NCI-H128 (cell line): ENCODE measurements at regions not wholly inside any gene's neighbourhood (a gene's known extent, or its start where the extent isn't known, plus 50 kb on each side); places are given as distances from the start of the nearest gene placed in this dataset.
A peak's percentile ranks its signal among the peaks of the same experiment; 100 is the strongest.

Experiments
- DNase-seq: peaks from one replicate; lab custom pipeline; 2025; ENCODE audit not compliant: unreplicated experiment; lab: John Stamatoyannopoulos, UW

DNA sequence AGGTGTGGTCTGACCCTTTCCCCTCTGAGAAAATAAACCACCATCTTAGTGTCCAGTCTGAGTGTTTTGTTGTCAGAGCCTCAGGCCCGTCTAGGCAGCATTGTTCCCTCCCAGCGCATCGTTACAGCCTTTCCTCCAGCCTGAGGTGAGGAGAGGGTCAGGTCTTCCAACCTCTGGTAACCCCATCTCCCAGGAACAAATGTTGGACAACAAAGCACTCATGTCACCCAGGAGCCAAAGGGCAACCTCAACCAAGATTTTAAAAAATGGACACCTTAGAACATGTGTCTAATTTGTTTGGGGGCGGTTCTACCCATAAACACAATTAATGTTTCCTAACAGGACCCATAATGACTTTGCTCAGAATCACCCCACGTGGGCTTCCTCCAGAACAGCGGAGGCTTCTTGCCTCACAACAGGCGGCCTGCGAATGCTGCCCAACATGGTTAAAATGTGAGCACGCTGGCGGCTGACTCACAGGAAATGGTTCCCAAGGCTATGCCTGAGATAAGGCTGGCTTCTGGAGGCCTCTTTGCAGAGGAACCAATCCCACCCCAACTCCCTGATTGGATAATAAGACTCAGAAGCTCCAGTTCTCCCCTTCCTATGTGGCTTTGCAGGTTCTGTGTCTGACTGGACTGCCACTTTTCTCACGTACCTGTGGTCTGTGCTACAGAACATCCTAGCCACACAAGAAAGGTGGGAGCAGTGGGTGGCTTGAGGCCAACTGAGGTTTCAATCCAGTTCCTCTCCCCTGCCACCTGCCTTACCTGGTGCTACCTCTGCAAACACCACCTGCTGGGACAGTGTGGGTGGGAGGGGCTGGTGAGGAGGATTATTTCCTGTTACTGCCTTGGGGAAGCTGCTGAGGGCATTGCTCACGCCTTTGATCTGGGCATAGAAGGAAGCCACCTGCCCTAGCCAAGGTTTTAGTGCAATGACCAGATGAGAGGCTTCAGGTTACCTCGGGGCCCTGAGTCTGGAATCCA lies 108.8 kb downstream of the B3GNT2 start:
- DNase-seq: no peak

DNA sequence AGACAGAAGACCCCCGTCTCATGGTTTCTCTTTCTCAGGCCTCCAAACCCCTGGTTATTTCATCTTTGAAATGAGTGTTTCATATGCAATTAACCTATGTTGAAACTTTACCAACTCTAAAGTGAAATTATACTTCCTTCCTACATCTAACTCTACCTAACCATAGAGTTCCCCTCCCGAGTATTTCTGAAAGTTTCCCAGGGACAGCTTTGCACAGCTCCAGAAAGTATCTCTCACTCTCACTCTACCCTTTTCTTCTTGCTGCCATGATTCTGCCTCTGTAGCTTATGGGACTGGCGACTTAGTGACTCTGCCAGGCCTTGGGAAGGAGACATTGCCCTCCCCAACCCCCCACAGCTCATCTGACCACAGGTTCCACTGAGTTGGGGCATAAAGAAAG lies 107.9 kb downstream of the B3GNT2 start:
- no peak for DNase-seq

DNA sequence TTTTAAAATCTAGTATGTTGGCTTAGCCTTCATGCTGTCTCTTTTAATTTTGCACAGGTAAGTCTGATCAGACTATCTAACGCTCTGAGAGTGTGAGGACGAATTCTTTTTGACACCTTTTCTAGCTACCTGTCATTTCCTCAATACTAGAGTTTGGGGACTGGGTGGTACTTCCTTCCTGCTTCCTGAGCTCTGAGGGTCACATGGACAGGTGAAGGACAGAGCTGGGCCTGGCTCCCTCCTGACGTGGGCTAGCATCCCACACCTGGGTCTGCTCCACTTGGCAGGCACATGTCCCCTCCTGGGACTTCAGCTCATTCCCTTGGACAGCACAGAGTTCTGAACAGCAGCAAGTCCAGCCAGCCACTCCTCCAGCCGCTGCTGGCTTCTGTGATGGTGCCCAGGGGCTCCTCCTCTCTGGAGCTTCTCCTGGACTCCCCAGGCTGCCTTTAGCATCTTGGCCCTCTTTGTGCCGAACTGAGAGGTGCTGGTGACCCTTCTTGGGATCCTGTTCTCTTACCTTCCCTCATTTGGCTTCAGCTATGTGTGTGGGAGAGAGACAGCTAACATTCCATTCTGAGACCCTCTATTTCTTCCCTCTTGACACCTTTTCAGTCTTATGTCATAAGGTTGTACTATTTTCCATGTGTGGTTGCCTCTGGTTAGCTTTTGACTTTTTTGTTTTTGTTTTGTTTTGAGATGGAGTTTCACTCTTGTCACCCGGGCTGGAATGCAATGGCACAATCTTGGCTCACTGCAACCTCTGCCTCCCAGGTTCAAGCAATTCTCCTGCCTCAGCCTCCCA lies 106.9 kb downstream of the B3GNT2 start:
- no peak for DNase-seq

DNA sequence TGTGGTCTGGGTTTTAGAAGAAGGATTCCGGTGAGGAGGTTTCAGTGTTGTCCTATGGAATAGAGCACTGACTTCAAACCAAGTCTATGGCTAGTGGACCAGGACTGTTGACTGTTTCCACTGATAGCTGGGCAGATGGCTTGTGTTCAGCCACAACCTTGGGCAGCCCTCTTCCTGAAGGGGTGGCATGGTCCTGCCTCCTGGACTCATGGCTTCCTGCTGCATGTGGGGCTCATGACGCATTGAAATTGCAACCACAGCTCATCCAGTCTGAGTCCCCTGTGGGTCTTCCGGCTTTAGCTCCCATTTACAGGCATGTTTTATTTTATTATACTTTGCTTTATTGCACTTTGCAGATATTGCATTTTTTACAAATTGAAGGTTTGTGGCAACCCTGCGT lies 105.0 kb downstream of the B3GNT2 start:
- DNase-seq: no peak

DNA sequence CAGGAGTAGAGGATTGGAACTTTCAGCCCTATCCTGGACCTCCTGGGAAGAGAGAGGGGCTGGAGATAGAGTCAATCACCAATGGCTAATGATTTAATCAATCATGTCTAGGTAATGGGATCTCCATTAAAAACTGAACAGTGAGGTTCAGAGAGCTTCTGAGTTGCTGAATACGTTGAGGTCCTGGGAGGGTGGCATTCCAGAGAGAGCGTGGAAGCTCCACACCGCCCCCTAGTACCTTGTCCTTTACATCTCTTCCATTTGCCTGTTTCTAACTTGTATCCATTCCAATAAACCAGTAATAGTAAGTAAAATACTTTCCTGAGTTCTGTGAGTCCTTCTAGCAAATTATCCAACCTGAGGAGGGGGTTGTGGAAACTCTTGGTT lies 101.7 kb downstream of the B3GNT2 start:
- DNase-seq: no peak

DNA sequence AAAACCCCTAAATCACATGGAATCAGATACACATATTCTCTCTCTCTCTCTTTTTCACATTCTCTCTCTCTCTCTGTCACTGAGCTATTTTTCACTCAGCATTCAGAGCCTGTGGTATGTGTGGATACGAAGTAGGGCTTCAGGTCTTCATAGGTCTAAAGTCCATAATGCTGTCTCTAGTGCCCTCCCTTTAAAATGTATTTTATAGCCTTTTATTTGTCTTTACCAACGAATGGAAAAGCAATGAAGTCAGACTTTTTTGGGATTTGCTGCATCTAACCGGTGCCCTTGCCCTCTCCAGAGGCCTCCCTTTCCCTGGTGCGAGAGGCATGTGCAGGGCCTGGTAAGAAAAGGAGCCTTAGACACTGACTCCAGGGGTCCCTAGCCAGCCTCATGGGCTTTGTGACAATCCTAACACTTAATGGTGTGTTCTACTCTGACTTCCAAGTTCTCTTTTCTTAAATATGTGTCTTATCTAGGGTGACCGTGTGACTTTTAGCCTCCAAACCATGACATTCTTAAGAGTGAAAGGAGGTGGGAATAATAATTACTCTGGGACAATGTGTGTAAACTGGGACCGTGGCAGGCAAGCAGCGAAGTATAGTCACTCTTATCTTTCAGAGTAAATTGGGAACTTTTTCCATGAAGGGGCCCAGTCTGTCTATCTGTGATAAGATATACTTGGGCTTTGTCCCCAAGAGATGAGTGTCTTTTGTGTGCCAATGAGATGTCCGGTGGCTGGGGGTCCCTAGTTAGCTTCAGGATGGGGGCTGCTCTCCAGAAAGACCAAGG lies 101.1 kb downstream of the B3GNT2 start:
- DNase-seq: no peak

DNA sequence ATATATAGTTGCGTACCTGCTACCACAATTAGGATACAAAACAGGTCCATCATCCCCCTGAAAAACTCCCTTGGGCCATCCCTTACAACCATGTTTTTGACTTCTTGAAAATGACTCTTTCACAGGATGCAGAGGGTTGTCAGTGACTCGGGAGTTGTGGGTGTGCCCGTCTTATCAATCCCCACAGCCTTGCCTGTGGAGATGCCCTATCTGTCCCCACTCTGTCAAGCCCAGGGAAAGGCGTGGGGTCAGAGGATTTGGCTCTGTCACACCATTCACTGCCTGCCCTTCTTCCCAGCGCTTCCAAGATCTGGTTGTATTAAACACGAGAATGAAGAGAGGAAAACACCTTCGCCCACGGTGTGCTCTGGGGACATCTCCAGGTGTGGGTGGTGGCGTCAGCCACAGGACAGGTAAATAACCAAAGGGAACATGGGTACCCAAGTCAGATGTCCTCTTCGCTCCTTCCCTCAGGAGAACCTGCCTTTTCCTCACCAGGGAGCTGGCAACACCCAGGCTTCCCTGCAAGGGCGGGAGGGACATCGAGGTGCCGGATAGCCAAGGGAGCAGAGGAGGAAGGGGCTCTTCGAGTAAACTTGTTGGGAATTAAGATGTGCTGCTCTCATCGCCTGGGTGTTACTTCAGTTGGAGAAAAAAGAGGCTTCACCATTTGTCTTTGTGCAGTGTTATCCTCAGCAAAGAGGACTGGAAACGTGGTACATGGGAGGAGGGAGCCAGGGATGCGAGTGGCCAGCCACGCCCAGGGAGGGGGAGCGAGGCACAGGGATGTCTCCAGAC lies 100.3 kb downstream of the B3GNT2 start:
- no peak for DNase-seq

DNA sequence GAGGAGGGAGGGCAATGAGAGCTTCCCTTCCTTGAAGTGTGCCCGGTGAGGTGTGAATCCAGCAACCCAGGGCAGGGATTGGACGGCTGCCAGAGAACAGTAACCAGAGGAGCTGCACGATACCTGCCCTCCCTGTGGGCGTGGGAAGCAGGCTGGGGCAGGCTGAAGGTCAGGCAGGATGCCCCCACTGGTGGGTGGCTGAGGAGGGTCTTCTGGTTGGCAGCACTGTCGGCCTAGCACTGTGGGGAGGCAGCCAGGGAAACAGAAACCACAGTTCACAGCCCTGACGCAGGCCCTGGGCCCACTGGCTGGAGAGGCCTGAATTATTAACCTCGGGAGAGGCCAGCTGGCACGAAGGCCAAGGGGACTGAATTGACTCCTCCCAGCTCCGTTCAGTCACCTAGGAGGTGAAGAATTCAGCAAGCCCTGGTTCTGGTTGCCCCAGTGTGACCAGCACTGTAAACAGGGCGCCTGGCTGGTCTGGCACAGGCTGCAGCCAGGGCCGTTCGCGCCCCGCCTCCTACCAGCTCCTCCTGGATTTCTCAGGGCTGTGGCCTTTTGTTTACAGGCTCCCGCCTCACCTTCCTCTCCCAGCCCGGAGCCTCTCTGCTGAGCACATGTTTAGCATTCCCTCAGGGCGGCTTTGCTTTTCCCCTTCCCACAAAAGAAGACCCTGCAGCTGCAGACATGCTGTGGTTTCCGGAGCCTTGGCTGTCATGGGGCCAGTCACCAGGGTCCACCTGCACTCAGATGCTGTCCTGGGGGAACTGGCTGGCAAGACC lies 97.8 kb downstream of the B3GNT2 start:
- DNase-seq: peak; percentile 17

DNA sequence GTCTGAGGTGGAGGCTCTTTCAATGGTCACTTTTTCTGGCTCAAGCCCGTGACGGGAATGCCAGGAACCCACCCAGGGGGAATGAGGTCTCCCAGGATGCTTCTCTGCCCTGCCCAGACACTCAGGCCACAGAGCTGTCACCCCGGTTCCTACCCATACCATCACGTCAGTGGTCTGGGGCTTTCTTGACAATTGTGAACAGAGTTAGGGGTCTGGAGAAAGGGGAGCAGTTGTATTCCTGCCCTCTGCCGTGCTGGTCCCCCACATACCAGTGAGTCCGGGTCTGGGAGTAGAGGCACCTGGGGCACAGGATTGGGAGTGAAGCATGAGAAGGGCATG lies 97.2 kb downstream of the B3GNT2 start:
- no peak for DNase-seq

DNA sequence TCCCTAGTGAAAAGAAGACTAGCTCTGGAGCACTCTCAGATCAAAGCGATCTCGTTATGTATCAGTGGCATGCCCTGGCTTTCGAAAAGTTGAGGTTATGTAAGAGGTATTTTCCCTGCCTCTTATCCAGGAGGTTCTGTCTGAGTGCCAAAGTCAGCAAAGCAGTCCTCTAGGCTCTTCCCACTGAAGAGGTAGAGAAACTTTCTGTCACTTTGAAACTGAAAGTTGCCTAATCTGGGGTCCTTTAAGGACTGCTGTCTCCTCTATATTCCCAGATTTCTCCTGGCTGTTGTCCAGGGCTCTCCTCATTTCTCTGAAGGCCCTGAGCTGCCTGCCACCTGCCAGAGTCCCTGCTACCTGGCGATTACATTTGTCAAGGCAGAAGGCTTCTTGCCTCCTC lies 96.3 kb downstream of the B3GNT2 start:
- no peak for DNase-seq

DNA sequence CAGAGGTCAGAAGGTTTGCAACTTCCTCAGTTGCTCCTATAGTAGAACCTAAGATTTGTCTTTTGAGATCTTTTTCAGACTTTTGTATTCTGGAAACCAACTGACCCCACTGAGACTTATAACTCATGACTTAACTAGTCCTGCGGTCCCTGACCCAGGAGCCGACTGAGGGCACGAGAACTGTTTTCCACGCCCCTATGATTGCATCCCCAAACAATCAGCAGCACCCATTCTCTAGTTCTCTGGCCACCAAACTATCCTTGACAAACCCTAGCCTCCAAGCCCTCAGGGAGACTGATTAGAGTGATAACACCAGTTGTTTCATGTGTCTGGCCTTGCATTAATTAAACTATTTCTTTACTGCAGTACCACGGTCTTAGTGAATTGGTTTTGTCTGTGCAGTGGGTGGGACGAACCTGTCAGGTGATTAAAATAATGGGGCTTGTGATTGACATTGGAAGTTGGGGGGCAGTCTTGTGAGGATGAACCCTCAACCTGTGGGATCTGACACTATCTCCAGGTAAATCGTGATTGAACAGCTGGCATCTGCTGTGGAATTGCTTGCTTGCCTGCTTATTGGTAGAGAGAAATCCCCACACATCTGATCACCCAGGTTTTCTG lies 95.7 kb downstream of the B3GNT2 start:
- no peak for DNase-seq

DNA sequence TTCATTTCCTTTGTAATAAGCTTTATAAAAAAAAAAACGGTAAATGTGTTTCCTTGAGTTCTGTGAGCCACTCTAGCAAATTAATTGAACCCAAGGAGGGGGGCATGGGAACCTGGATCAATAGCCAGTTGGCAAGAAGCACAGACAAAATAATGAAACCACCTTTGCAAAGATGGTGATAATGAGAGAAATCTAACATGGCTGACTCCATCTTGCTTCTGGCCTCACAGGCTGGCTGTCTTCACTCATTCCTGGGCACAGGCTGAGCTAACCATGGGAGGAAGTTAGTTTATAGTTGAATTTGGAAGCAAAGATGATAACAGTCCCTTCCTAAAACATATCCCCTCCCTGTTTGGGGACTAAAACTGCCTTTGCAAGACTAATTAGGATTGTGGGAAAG lies 95.1 kb downstream of the B3GNT2 start:
- no peak for DNase-seq

DNA sequence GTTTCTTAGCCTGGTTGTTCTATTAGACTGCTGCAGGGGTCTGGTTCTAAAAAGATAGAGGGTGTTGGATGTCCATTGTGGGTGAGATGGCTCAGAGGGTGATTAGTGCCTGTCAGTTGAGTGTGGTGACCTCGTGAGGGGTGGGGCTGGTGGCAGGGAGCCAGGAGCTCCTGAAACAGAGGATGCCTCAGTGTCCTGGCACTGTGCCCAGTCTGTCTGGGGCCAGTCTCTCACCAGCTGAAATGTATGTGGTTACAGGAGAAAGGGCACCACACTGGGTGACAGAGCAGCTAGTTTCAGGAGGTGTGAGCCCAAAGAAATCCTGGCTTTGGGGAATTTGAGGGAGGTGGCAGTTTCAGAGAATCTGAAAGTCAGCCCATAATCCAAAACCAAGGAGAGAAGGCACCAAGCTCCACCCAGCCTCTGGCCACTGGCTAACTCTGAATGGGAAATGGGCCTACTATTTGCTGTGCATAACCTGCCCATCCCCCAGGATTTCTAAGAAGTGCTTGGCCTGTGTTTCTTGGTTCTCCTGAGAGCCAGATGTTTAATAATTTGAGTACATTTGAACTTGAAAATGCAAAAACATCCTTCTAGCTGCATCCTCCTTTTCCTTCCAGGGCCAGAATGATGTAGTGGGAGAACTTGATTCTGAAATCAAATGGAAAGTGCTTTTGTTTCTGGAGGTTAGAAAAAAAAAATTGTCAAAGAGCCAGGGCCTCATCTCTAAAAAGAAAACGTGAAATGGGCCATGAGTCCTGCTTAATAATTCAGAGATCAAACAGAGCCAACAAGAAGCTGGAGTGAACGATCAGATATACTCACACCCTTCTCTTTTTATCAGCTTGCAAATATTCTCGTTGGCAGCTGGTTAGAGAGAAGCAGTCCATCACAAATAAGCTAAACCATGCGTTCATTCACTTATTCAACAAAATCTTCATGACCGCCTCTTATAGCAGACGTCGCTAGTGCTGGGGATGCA lies 92.3 kb downstream of the B3GNT2 start:
- peak; percentile 32 for DNase-seq

DNA sequence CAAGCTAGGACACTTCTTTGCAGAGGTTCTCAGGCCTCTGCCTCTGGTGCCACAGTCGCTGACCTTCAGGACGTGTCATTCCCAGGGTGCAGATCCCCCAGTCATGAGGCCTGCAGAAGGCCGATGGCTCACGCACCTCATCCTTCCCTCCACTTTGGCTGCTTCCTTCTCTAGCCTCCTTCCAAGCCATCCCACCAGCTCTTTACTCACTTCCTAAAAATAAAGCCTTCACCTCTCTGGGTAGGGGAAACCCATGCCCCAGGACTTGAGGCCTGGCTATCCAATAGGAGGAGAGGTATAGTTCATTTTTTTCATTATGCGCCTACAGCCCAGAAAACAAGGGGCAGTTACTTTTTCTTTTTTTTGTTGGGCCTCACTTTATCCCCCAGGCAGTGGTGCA lies 91.4 kb downstream of the B3GNT2 start:
- no peak for DNase-seq

DNA sequence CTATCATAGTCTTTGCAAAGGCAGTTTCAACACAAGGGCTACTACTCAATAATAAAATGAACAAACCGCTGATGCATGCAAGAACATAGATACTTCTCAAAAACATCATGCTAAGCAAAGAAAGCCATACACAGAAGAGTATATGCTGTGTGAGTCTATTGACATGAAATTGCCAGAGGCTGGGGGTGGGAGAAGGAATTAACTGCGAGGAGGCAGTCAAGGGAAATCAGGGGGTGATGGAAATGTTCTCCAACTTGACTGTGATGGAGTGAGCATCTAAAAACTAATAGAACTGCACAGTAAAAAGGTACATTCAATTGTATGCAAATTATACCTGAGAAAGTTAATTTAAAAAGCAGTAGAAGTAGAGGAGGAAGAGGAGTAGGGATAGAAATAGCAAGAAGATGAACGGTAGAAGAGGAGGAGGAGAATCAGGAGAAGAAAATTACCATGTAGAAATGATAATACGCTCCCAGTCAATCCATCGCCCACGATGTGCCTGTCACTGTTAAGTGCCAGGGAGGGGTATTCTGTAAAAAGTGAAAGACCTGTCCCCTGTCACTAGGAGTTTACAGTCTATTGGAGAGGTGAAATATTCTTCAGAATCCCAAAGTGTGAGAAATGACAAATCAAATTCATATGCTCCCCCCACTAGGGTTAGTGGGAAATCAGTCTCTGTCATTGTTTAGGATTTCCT lies 90.3 kb downstream of the B3GNT2 start:
- DNase-seq: no peak

DNA sequence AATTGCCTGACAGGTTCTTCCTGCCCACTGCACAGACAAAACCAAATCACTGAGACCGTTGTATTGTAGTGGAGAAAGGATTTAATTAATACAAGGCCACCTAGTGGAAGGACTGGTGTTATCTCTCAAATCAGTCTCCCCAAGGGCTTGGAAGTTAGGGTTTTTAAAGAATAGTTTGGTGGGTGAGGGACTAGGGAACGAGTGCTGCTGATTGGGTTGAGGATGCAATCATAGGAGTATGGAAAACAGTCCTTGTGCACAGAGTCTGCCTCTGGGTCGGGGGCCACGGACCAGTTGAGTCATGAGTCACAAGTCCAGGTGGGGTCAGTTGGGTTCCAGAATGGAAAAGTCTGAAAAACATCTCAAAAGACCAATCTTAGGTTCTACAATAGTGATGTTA lies 89.1 kb downstream of the B3GNT2 start:
- no peak for DNase-seq

DNA sequence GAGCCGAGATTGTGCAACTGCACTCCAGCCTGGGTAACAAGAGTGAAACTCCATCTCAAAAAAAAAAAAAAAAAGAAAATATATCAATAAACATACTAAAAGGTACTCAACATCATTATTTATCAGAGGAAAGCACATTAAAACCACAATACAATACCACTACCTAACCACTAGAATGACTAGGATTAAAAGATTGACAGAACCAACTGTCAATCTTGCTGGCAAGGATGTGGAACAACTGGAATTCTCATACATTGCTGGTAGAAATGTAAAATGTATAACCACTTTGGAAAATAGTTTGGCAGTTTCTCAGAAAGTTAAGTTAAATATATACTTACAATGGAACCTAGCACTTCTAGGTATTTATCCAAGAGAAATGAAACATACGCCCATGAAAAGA lies 88.6 kb downstream of the B3GNT2 start:
- no peak for DNase-seq

DNA sequence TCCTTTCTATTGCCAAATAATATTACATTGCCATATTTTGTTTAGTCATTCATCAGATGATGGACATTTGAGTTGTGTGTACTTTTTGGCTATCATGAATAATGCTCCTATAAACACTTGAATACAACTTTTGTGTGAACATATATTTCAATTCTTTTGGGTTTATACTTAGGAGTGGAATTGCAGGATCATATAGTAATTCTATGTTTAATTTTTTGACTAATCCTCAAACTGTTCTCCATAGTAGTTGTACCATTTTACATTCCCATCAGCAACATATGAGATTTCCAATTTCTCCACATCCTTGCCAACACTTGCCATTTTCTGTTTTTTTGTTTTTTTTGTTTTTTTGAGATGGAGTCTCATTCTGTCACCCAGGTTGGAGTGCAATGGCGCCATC lies 87.2 kb downstream of the B3GNT2 start:
- no peak for DNase-seq
